ENCODE measurements at regions not wholly inside any gene's neighbourhood (a gene's known extent, or its start where the extent isn't known, plus 50 kb on each side); places are given as distances from the start of the nearest gene placed in this dataset.

DNA sequence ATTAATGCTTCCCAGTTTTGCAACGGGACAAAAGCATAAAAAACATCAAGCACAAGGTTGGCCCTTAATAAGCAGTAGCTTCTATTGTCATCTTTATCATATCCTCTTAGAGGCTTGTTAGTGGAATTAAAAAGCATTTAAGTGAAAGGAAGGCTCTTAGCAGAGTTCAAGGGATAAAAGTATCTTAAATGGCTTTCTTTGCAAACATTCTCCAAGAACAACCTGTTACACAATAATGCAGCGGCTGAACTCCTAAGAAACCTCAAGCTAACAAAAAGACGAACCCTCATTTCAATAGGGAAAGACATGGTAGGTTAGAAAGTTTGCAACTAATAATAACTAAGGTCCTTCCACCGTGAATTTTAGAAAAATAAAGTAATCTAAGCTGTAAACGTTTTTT is 82.1 kb downstream of the MPP7 start:
- Histone ChIP-seq H3K4me1 (ENCODE audit: control insufficient read depth, extremely low read depth, insufficient read depth, low read length) (no peaks in the 10 kb centered on the region), H3K4me3 (replicated peaks in 1 of 3; ENCODE audit: insufficient read depth in 1 of 3, low read depth in 1 of 3, low read length in 3 of 3) (no peak overlapping the region), H3K27ac (ENCODE audit: insufficient read depth, low read depth, low read length) (no peak overlapping the region), H3K36me3 (ENCODE audit: control insufficient read depth in 2 of 2, extremely low read depth in 1 of 2, insufficient read depth in 2 of 2, low read length in 2 of 2) (no peaks in the 10 kb centered on the region), H3K4me2 (ENCODE audit: insufficient read depth, low read length) (no peak overlapping the region), H3K9me3 (replicated peaks; ENCODE audit: control insufficient read depth, insufficient read depth, low read length) (no peaks in the 10 kb centered on the region), H2AFZ (ENCODE audit: low read depth, low read length) (no peak overlapping the region), H3K27me3 (ENCODE audit: control insufficient read depth in 2 of 2, insufficient read depth in 2 of 2, low read length in 2 of 2) (no peaks in the 10 kb centered on the region), H4K20me1 (replicated peaks; ENCODE audit: control insufficient read depth, extremely low read depth, insufficient read depth, low read length) (no peaks in the 10 kb centered on the region), H3K9me1 (replicated peaks; ENCODE audit: control insufficient read depth, extremely low read depth, insufficient read depth, low read length) (no peaks in the 10 kb centered on the region), H3K9ac (replicated peaks; ENCODE audit: extremely low read depth, insufficient read depth, low read length) (no peak overlapping the region), H3K79me2 (ENCODE audit: control insufficient read depth, insufficient read depth, low read length) (no peaks in the 10 kb centered on the region)
- dilution Hi-C loops (cut with MboI; ENCODE audit: extremely low pct_ligation_motif_present, low sequenced_read_pairs) (no loop called here), intact Hi-C loops (cut with micrococcal nuclease) (no loop called here)
- TF ChIP-seq MYC (IDR thresholded peaks at IDR 0.05; ENCODE audit: low read depth, low read length) (no peak), JUN (IDR thresholded peaks at IDR 0.05; ENCODE audit: borderline replicate concordance, insufficient read depth, insufficient read length, low read depth) (no peak), POLR2AphosphoS5 (IDR thresholded peaks at IDR 0.05; ENCODE audit: insufficient read depth, low read depth, low read length) (no peak), EZH2 (IDR thresholded peaks at IDR 0.05; ENCODE audit: borderline replicate concordance, low read depth, low read length, severe bottlenecking) (no peak), POLR2A (IDR thresholded peaks at IDR 0.05; ENCODE audit: low read depth, low read length) (no peak), GATA2 (IDR thresholded peaks at IDR 0.05; ENCODE audit: insufficient read depth, insufficient read length, low read depth, low read length) (no peak), FOS (IDR thresholded peaks at IDR 0.05; ENCODE audit: borderline replicate concordance, insufficient read depth, low read length) (no peak)
- TF ChIP-seq, protein P1, sequence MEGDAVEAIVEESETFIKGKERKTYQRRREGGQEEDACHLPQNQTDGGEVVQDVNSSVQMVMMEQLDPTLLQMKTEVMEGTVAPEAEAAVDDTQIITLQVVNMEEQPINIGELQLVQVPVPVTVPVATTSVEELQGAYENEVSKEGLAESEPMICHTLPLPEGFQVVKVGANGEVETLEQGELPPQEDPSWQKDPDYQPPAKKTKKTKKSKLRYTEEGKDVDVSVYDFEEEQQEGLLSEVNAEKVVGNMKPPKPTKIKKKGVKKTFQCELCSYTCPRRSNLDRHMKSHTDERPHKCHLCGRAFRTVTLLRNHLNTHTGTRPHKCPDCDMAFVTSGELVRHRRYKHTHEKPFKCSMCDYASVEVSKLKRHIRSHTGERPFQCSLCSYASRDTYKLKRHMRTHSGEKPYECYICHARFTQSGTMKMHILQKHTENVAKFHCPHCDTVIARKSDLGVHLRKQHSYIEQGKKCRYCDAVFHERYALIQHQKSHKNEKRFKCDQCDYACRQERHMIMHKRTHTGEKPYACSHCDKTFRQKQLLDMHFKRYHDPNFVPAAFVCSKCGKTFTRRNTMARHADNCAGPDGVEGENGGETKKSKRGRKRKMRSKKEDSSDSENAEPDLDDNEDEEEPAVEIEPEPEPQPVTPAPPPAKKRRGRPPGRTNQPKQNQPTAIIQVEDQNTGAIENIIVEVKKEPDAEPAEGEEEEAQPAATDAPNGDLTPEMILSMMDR (IDR thresholded peaks at IDR 0.05; ENCODE audit: extremely low read depth in 1 of 2, insufficient read depth in 1 of 2, low read depth in 1 of 2, low read length in 2 of 2): no peak
- TF ChIP-seq, protein P2, sequence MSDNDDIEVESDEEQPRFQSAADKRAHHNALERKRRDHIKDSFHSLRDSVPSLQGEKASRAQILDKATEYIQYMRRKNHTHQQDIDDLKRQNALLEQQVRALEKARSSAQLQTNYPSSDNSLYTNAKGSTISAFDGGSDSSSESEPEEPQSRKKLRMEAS (IDR thresholded peaks at IDR 0.05; ENCODE audit: insufficient read depth, insufficient read length): no peak
- POLR2A ChIA-PET: no interaction called here
- DNase-seq (ENCODE audit: low read depth, low spot score): no peak
- no TSS peak for BruUV-seq (replicated peaks)
- FAIRE-seq: no peak
- CTCF ChIA-PET: interaction anchor here (1.3 to 1.5 kb wide), 2 partner anchors 21 to 437 kb away, joined by 4 to 9 read pairs; no protein-coding TSS in a partner anchor

Measured in endothelial cell of umbilical vein (primary cell).